SK-N-SH treated with all-trans-retinoic acid at 6 μM for 48 hours (cell line): ENCODE measurements at regions not wholly inside any gene's neighbourhood (a gene's known extent, or its start where the extent isn't known, plus 50 kb on each side); places are given as distances from the start of the nearest gene placed in this dataset.

Experiments
- BACH2 ChIP-seq: fragments of 250-450 bp; sonication (Bioruptor Pico); IDR thresholded peaks from 2 replicates; pipeline ENCODE4 v1.9.0; 2021; ENCODE audit warnings: mild to moderate bottlenecking, borderline replicate concordance
- CREB5 ChIP-seq: fragments of 250-450 bp; sonication (Bioruptor Pico); IDR thresholded peaks from 2 replicates; pipeline ENCODE4 v1.5.1; 2020; ENCODE audit warnings: low read depth, mild to moderate bottlenecking, moderate library complexity
- GLIS3 ChIP-seq: fragments of 250-450 bp; sonication (Bioruptor Pico); IDR thresholded peaks from 2 replicates; pipeline ENCODE4 v1.5.0; 2020; ENCODE audit warnings: mild to moderate bottlenecking, moderate library complexity
- PATZ1 ChIP-seq: fragments of 250-450 bp; sonication (Bioruptor Pico); IDR thresholded peaks from 2 replicates; pipeline ENCODE4 v1.8.0; 2020; ENCODE audit warnings: mild to moderate bottlenecking, moderate library complexity, borderline replicate concordance
- PPARA ChIP-seq: fragments of 250-450 bp; sonication (Bioruptor Pico); IDR thresholded peaks from 2 replicates; pipeline ENCODE4 v1.5.0; 2020; ENCODE audit warnings: mild to moderate bottlenecking, borderline replicate concordance
- SNAI2 ChIP-seq: fragments of 250-450 bp; sonication (Bioruptor Pico); IDR thresholded peaks from 2 replicates; pipeline ENCODE4 v1.5.0; 2020; ENCODE audit warnings: mild to moderate bottlenecking, moderate library complexity
- TCF4 ChIP-seq: fragments of 250-450 bp; sonication (Bioruptor Pico); IDR thresholded peaks from 2 replicates; pipeline ENCODE4 v1.8.0; 2021; ENCODE audit warnings: mild to moderate bottlenecking, moderate library complexity, borderline replicate concordance
- TOX ChIP-seq: fragments of 250-450 bp; sonication (Bioruptor Pico); IDR thresholded peaks from 2 replicates; pipeline ENCODE4 v1.8.0; 2021; ENCODE audit warnings: mild to moderate bottlenecking, moderate library complexity, borderline replicate concordance
- TSHZ2 ChIP-seq: fragments of 250-450 bp; sonication (Bioruptor Pico); IDR thresholded peaks from 2 replicates; pipeline ENCODE4 v1.5.0; 2020; ENCODE audit warnings: mild to moderate bottlenecking, moderate library complexity
- ZC3H10 ChIP-seq: fragments of 250-450 bp; sonication (Bioruptor Pico); IDR thresholded peaks from 2 replicates; pipeline ENCODE4 v1.5.1; 2021; ENCODE audit warnings: mild to moderate bottlenecking, moderate library complexity
- ZFP3 ChIP-seq: fragments of 250-450 bp; sonication (Bioruptor Pico); IDR thresholded peaks from 2 replicates; pipeline ENCODE4 v1.5.0; 2020; ENCODE audit warnings: mild to moderate bottlenecking, moderate library complexity
- ZNF70 ChIP-seq: fragments of 450-650 bp; formaldehyde crosslinking; IDR thresholded peaks from 2 replicates; pipeline ENCODE4 v1.5.0; 2020; ENCODE audit warnings: mild to moderate bottlenecking, moderate library complexity

- no peak for TF ChIP-seq PPARA (CRISPR knock-in tag)
- TF ChIP-seq GLIS3 (CRISPR knock-in tag), result no peak
- no peak for TF ChIP-seq ZNF70 (CRISPR knock-in tag)
- TF ChIP-seq BACH2 (CRISPR knock-in tag), result no peak
- TF ChIP-seq TOX (CRISPR knock-in tag), result no peak
- no peak for TF ChIP-seq ZC3H10 (CRISPR knock-in tag)
- TF ChIP-seq PATZ1 (CRISPR knock-in tag), result no peak
- no peak for TF ChIP-seq CREB5
- no peak for TF ChIP-seq SNAI2 (CRISPR knock-in tag)
- no peak for TF ChIP-seq TSHZ2 (CRISPR knock-in tag)
- TF ChIP-seq ZFP3, result no peak
- TF ChIP-seq TCF4, result no peak
Measured at GRCh38 chr6:139941826-139942225, 567.4 kb upstream of the CITED2 start.
